Ishikawa (cell line): ENCODE measurements at regions not wholly inside any gene's neighbourhood (a gene's known extent, or its start where the extent isn't known, plus 50 kb on each side); places are given as distances from the start of the nearest gene placed in this dataset.

Source experiments
- CEBPB ChIP-seq: IDR thresholded peaks from 2 replicates; pipeline ENCODE4 v1.6.1; 2012
- CREB1 ChIP-seq: IDR thresholded peaks from 2 replicates; pipeline ENCODE4 v1.6.1; 2012; ENCODE audit warnings: low read depth
- EGR1 ChIP-seq: IDR thresholded peaks from 2 replicates; pipeline ENCODE4 v1.6.1; 2012
- EP300 ChIP-seq: IDR thresholded peaks from 2 replicates; pipeline ENCODE4 v1.6.1; 2012; ENCODE audit warnings: borderline replicate concordance
- FOXM1 ChIP-seq: IDR thresholded peaks from 2 replicates; pipeline ENCODE4 v1.6.1; 2012; ENCODE audit warnings: low read depth, borderline replicate concordance
- NFIC ChIP-seq: IDR thresholded peaks from 2 replicates; pipeline ENCODE4 v1.6.1; 2012
- RAD21 ChIP-seq: IDR thresholded peaks from 2 replicates; pipeline ENCODE4 v1.6.1; 2012; ENCODE audit warnings: low read depth
- TAF1 ChIP-seq: IDR thresholded peaks from 2 replicates; pipeline ENCODE4 v1.6.1; 2012; ENCODE audit warnings: low read depth, mild to moderate bottlenecking
- TCF12 ChIP-seq: IDR thresholded peaks from 2 replicates; pipeline ENCODE4 v1.6.1; 2012; ENCODE audit warnings: low read depth
- TEAD4 ChIP-seq: IDR thresholded peaks from 2 replicates; pipeline ENCODE4 v1.6.1; 2012
- YY1 ChIP-seq: IDR thresholded peaks from 2 replicates; pipeline ENCODE4 v1.6.1; 2012; ENCODE audit warnings: low read depth
- ZBTB7A ChIP-seq: IDR thresholded peaks from 2 replicates; pipeline ENCODE4 v1.6.1; 2012; ENCODE audit warnings: low read depth
- TF ChIP-seq, protein P1 (sequence below): IDR thresholded peaks from 2 replicates; pipeline ENCODE4 v1.6.1; 2012
- TF ChIP-seq, protein P2 (sequence below): IDR thresholded peaks from 2 replicates; pipeline ENCODE4 v1.6.1; 2012; ENCODE audit warnings: low read depth, mild to moderate bottlenecking
- TF ChIP-seq, protein P3 (sequence below): IDR thresholded peaks from 2 replicates; pipeline ENCODE4 v1.6.1; 2012

DNA sequence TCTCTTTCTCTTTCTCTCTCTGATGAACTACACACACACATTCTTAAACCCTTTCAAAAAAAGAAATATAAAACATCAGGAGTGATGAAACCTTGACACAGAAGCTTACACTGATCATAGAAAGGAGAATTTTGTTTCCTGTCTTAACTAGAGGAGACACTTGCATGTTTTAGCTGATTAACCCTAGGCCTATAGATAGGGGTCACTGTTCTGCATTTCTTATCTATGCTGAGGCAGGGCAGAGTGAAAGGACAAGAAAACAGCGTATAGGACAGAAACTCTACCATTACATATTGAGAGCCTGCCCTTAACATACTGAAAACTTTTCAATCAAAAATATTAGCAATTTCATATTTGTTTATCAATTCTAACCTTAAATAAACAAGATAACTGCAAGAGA lies 680.6 kb upstream of the MBL2 start:
- no peak for TF ChIP-seq YY1

DNA sequence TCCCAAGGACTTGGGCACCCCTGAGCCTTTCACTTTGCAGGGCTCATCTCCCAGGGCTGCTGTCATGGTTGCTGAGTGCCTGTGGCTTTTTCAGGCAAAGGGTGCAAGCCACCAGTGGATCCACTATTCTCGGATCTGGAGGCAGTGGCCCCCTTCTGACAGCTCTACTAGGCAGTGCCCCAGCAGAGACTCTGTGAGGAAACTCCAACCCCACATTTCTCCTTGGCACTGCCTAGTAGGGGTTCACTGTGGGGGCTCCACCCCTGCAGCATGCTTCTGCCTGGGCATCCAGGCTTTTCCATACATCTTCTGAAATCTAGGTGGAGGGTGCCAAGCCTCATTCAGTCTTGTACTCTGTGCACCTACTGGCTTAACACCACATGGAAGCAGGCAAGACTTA lies 675.0 kb upstream of the MBL2 start:
- TF ChIP-seq FOXM1 = no peak
- TF ChIP-seq, protein P1, sequence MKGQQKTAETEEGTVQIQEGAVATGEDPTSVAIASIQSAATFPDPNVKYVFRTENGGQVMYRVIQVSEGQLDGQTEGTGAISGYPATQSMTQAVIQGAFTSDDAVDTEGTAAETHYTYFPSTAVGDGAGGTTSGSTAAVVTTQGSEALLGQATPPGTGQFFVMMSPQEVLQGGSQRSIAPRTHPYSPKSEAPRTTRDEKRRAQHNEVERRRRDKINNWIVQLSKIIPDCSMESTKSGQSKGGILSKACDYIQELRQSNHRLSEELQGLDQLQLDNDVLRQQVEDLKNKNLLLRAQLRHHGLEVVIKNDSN = no peak
- TF ChIP-seq, protein P2, sequence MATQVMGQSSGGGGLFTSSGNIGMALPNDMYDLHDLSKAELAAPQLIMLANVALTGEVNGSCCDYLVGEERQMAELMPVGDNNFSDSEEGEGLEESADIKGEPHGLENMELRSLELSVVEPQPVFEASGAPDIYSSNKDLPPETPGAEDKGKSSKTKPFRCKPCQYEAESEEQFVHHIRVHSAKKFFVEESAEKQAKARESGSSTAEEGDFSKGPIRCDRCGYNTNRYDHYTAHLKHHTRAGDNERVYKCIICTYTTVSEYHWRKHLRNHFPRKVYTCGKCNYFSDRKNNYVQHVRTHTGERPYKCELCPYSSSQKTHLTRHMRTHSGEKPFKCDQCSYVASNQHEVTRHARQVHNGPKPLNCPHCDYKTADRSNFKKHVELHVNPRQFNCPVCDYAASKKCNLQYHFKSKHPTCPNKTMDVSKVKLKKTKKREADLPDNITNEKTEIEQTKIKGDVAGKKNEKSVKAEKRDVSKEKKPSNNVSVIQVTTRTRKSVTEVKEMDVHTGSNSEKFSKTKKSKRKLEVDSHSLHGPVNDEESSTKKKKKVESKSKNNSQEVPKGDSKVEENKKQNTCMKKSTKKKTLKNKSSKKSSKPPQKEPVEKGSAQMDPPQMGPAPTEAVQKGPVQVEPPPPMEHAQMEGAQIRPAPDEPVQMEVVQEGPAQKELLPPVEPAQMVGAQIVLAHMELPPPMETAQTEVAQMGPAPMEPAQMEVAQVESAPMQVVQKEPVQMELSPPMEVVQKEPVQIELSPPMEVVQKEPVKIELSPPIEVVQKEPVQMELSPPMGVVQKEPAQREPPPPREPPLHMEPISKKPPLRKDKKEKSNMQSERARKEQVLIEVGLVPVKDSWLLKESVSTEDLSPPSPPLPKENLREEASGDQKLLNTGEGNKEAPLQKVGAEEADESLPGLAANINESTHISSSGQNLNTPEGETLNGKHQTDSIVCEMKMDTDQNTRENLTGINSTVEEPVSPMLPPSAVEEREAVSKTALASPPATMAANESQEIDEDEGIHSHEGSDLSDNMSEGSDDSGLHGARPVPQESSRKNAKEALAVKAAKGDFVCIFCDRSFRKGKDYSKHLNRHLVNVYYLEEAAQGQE = no peak
- no peak for TF ChIP-seq CREB1
- no peak for TF ChIP-seq CEBPB
- TF ChIP-seq NFIC = no peak
- no peak for TF ChIP-seq EGR1
- no peak for TF ChIP-seq TAF1

DNA sequence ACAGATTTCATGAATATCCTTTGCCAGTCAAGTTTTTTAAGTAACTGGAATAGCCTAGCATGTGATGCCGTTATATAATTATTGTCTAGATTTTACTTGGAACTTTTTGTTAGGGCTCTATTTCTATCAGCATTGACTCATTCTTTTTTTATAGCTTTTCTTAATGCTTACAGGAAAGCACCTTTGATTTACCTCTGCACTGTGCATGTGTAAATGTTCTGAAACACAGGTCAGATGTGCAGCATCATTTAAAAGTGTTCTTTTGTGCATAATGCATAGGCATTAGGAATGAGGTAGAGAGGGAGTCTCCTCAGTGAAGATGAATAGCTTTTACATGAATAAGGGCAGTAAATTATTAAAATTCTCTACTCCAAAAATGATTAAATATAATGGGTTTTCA lies 669.3 kb upstream of the MBL2 start:
- TF ChIP-seq YY1 (no peak), FOXM1 (no peak), RAD21 (no peak), CEBPB (no peak), TEAD4 (no peak), EP300 (no peak), TCF12 (no peak), TAF1 (no peak), ZBTB7A (no peak)
- TF ChIP-seq, protein P2 = no peak
- TF ChIP-seq, protein P1 = no peak
- TF ChIP-seq, protein P3, sequence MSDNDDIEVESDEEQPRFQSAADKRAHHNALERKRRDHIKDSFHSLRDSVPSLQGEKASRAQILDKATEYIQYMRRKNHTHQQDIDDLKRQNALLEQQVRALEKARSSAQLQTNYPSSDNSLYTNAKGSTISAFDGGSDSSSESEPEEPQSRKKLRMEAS = no peak

DNA sequence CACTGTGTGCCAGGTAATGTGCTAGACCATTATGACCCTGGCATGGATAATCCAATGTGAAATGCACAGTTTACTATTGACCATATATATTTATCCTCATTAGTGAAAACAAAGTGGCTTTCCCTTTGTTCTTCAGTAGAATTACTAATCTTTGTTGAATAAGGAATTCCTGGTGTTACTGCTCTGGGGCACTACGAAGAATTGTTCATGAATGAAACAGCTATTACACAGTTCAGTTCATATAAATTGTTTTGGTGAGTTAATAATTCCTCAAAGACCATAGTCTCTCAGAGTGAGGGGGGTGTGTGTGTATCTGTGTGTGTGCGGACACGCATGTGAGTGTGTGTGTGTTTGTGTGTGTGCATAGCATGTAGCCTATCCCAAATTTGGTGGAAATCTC lies 668.0 kb upstream of the MBL2 start:
- TF ChIP-seq CEBPB (no peak), NFIC (no peak), TAF1 (no peak), FOXM1 (no peak), YY1 (no peak)
- TF ChIP-seq, protein P3 = no peak
- TF ChIP-seq, protein P2 = no peak

DNA sequence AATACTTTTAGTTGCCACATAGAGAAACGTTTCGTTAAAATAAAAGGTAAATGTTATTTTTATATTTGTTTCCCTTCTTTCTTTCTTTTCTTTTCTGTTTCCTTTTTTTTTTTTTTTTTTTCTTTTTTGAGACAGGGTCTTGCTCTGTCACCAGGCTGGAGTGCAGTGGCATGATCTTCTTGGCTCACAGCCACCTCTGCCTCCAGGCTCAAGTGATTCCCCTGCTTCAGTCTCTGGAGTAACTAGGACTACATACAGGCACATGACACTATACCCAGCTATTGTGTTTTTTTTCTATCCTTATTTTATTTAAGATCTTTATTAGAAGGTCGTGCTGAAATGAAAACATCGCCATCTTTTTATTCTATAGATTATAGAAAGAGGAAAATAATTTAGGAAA lies 661.8 kb upstream of the MBL2 start:
- TF ChIP-seq EP300 (no peak), RAD21 (no peak), TAF1 (no peak), NFIC (no peak), EGR1 (no peak), TEAD4 (no peak), CEBPB (no peak), TCF12 (no peak), CREB1 (no peak), FOXM1 (no peak), ZBTB7A (no peak), YY1 (no peak)
- TF ChIP-seq, protein P3 = no peak
- TF ChIP-seq, protein P1 = no peak
- TF ChIP-seq, protein P2 = no peak
